ENCODE measurements at regions not wholly inside any gene's neighbourhood (a gene's known extent, or its start where the extent isn't known, plus 50 kb on each side); places are given as distances from the start of the nearest gene placed in this dataset.

- no peak overlapping the region for H3K4me3 ChIP-seq (replicated peaks in 1 of 3; ENCODE audit: low read depth in 2 of 3, low read length in 3 of 3)
- Mint-ChIP-seq H3K36me3 (no peaks in the 10 kb centered on the region), H3K4me1 (no peaks in the 10 kb centered on the region), H3K4me3 (no peak overlapping the region), H3K27ac (no peak overlapping the region), H3K27me3 (ENCODE audit: low read depth in 3 of 3) (peaks cover 0 to 3% (median 3%) of the 10 kb centered on the region in 3 donors), H3K9me3 (peaks cover 2 to 9% (median 8%) of the 10 kb centered on the region in 7 donors)
- WGBS (ENCODE audit: insufficient coverage): 88% methylated on average over 11 of the region's 15 CpGs
- H3K79me2 ChIP-seq (ENCODE audit: insufficient read depth, low read length): no peaks in the 10 kb centered on the region
- intact Hi-C loops (cut with micrococcal nuclease): no loop called here
- H4K20me1 ChIP-seq (ENCODE audit: insufficient read depth, low read length): no peaks in the 10 kb centered on the region
- no peaks in the 10 kb centered on the region for H3K4me1 ChIP-seq (ENCODE audit: control insufficient read depth in 1 of 2, insufficient read depth in 2 of 2, low read length in 2 of 2)
- DNase-seq: no peak
- H2AFZ ChIP-seq (ENCODE audit: insufficient read depth, low read depth, low read length, poor library complexity, severe bottlenecking): no peak overlapping the region
- H3K9me3 ChIP-seq (replicated peaks in 1 of 2; ENCODE audit: control insufficient read depth in 1 of 2, insufficient read depth in 1 of 2, low read length in 2 of 2): peaks cover 7 to 10% of the 10 kb centered on the region in 2 donors
- H3K9ac ChIP-seq (ENCODE audit: insufficient read depth, low read length, poor library complexity, severe bottlenecking): no peak overlapping the region
- no peak overlapping the region for H3K27ac ChIP-seq (ENCODE audit: low read depth in 1 of 2, low read length in 2 of 2)
- no peaks in the 10 kb centered on the region for H3K36me3 ChIP-seq (replicated peaks in 1 of 2; ENCODE audit: control insufficient read depth in 1 of 2, insufficient read depth in 2 of 2, low read length in 2 of 2)
- H3K4me2 ChIP-seq (replicated peaks; ENCODE audit: extremely low read depth, low read length, poor library complexity, severe bottlenecking): no peak overlapping the region
- TF ChIP-seq CTCF (IDR thresholded peaks at IDR 0.05): no peak
- no peaks in the 10 kb centered on the region for H3K27me3 ChIP-seq (ENCODE audit: control insufficient read depth in 2 of 2, insufficient read depth in 2 of 2, low read length in 2 of 2)
Measured at GRCh38 chr1:5254131-5254725, 599.8 kb downstream of the AJAP1 start.

- TF ChIP-seq CTCF (IDR thresholded peaks at IDR 0.05): no peak
- Mint-ChIP-seq H3K27me3 (ENCODE audit: low read depth in 3 of 3) (peaks cover 0 to 3% (median 0%) of the 10 kb centered on the region in 3 donors), H3K4me3 (no peak overlapping the region), H3K4me1 (no peaks in the 10 kb centered on the region), H3K9me3 (peaks cover 0 to 11% (median 5%) of the 10 kb centered on the region in 7 donors), H3K27ac (no peak overlapping the region), H3K36me3 (no peaks in the 10 kb centered on the region)
- no peak overlapping the region for H3K4me3 ChIP-seq (replicated peaks in 1 of 3; ENCODE audit: low read depth in 2 of 3, low read length in 3 of 3)
- no peaks in the 10 kb centered on the region for H3K79me2 ChIP-seq (ENCODE audit: insufficient read depth, low read length)
- 86% methylated on average over 1 of the region's 5 CpGs for WGBS (ENCODE audit: insufficient coverage)
- H4K20me1 ChIP-seq (ENCODE audit: insufficient read depth, low read length): no peaks in the 10 kb centered on the region
- peaks cover 0 to 9% of the 10 kb centered on the region in 2 donors for H3K9me3 ChIP-seq (replicated peaks in 1 of 2; ENCODE audit: control insufficient read depth in 1 of 2, insufficient read depth in 1 of 2, low read length in 2 of 2)
- H2AFZ ChIP-seq (ENCODE audit: insufficient read depth, low read depth, low read length, poor library complexity, severe bottlenecking): no peak overlapping the region
- H3K36me3 ChIP-seq (replicated peaks in 1 of 2; ENCODE audit: control insufficient read depth in 1 of 2, insufficient read depth in 2 of 2, low read length in 2 of 2): no peaks in the 10 kb centered on the region
- H3K27ac ChIP-seq (ENCODE audit: low read depth in 1 of 2, low read length in 2 of 2): no peak overlapping the region
- intact Hi-C loops (cut with micrococcal nuclease): no loop called here
- no peak overlapping the region for H3K4me2 ChIP-seq (replicated peaks; ENCODE audit: extremely low read depth, low read length, poor library complexity, severe bottlenecking)
- H3K4me1 ChIP-seq (ENCODE audit: control insufficient read depth in 1 of 2, insufficient read depth in 2 of 2, low read length in 2 of 2): no peaks in the 10 kb centered on the region
- H3K27me3 ChIP-seq (ENCODE audit: control insufficient read depth in 2 of 2, insufficient read depth in 2 of 2, low read length in 2 of 2): no peaks in the 10 kb centered on the region
- no peak for DNase-seq
- H3K9ac ChIP-seq (ENCODE audit: insufficient read depth, low read length, poor library complexity, severe bottlenecking): no peak overlapping the region
Measured at GRCh38 chr1:5253036-5253435, 598.6 kb downstream of the AJAP1 start.
